Uterus (tissue), 2 donors: ENCODE measurements at regions not wholly inside any gene's neighbourhood (a gene's known extent, or its start where the extent isn't known, plus 50 kb on each side); places are given as distances from the start of the nearest gene placed in this dataset.

Experiments used
- POLR2A ChIP-seq, 2 donors: fragments of 450-650 bp; IDR thresholded peaks; one replicate each; pipeline ENCODE4 v1.6.1; 2016; ENCODE audit warnings: antibody characterized with exemption in 2 of 2, mild to moderate bottlenecking in 1 of 2, moderate library complexity in 1 of 2
- TF ChIP-seq, protein P1 (sequence below), 4 experiments: fragments of 200-600 bp in 2 of 4; fragments of 450-650 bp in 2 of 4; sonication (generic) in 2 of 4; IDR thresholded peaks; one replicate each; pipeline ENCODE4 v1.5.1; 2016 to 2019; ENCODE audit warnings: antibody characterized with exemption in 4 of 4, mild to moderate bottlenecking in 2 of 4, moderate library complexity in 1 of 4

DNA sequence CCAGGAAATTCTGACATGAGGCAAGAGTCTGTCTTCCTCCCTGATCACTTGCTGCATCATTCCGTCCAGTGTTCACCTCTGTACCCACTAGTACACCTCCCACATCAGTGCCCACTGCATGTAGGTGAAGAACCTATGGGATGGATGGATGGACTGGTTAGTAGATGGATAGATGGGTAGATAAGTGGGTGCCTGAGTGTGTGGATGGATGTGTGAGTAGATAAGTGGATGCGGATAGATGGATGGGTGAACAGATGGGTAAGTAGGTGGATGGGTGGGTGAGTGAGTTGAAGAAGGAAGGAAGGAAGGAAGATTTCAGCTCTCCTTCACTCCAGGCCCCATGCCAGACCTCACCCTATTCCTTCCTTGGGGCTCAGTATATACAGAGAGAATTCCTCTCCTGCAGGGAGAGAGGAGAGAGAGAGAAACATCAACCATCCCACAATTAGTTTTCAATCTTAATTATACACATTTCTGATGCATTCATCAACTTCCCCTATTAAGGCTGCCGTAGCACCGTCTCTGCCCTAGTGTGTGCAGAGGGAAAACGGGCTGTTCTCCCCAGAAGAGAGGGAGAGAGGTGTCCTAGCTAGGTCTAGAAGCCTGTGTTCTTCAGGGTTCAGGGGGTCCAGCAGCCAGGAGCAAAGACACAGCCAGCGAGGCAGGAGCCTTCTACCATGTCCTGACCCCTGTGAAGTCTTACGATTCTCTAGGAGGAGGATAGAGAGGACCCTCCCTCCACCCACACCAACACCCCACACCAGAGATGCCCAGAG is 125.3 kb downstream of the BUD13 start:
- TF ChIP-seq, protein P1, sequence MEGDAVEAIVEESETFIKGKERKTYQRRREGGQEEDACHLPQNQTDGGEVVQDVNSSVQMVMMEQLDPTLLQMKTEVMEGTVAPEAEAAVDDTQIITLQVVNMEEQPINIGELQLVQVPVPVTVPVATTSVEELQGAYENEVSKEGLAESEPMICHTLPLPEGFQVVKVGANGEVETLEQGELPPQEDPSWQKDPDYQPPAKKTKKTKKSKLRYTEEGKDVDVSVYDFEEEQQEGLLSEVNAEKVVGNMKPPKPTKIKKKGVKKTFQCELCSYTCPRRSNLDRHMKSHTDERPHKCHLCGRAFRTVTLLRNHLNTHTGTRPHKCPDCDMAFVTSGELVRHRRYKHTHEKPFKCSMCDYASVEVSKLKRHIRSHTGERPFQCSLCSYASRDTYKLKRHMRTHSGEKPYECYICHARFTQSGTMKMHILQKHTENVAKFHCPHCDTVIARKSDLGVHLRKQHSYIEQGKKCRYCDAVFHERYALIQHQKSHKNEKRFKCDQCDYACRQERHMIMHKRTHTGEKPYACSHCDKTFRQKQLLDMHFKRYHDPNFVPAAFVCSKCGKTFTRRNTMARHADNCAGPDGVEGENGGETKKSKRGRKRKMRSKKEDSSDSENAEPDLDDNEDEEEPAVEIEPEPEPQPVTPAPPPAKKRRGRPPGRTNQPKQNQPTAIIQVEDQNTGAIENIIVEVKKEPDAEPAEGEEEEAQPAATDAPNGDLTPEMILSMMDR (IDR thresholded peaks at IDR 0.05) = no peak
- no peak for TF ChIP-seq POLR2A (IDR thresholded peaks at IDR 0.05)
